Naive thymus-derived CD8-positive, alpha-beta T cell (primary cell): ENCODE measurements at regions not wholly inside any gene's neighbourhood (a gene's known extent, or its start where the extent isn't known, plus 50 kb on each side); places are given as distances from the start of the nearest gene placed in this dataset.

Source experiments
- ATAC-seq, 2 donors: fragments of 150-1000 bp; cut with Tn5 transposase in 1 of 2; sonication (Bioruptor Pico), chemical (Tn5 transposase) in 1 of 2; 1 replicate in 1 of 2; 2 replicates in 1 of 2; pipeline ENCODE4 v1.10.0; 2021; ENCODE audit warnings: mild to moderate bottlenecking in 2 of 2, moderate library complexity in 2 of 2
- POLR2A ChIA-PET: fragments of 350-600 bp; sonication (Branson Sonifier 250); formaldehyde crosslinking; loops from one replicate; lab custom pipeline; 2021; ENCODE audit warnings: antibody characterized with exemption; lab: Charles Lee
- DNase-seq, 10 donors: peaks; one replicate each; pipeline versions ENCODE4 v3.0.0 to v3.0.0-alpha.2; 2020 to 2022
- H3K27ac Mint-ChIP-seq, 10 donors: one replicate each; pipeline ENCODE4 v1.8.0; 2020 to 2022; ENCODE audit warnings: mild to moderate bottlenecking in 10 of 10, mixed read lengths in 10 of 10, moderate library complexity in 4 of 10, inconsistent platforms in 1 of 10
- H3K27me3 Mint-ChIP-seq, 5 donors: one replicate each; pipeline ENCODE4 v1.8.0; 2021 to 2022; ENCODE audit warnings: mixed read lengths in 5 of 5
- H3K36me3 Mint-ChIP-seq, 3 donors: one replicate each; pipeline ENCODE4 v1.8.0; 2020 to 2022; ENCODE audit warnings: mixed read lengths in 3 of 3, mild to moderate bottlenecking in 2 of 3, inconsistent platforms in 1 of 3
- H3K4me1 Mint-ChIP-seq, 4 donors: one replicate each; pipeline ENCODE4 v1.8.0; 2021 to 2022; ENCODE audit warnings: mixed read lengths in 4 of 4
- H3K4me3 Mint-ChIP-seq, 10 donors: one replicate each; pipeline ENCODE4 v1.8.0; 2020 to 2022; ENCODE audit warnings: mild to moderate bottlenecking in 10 of 10, mixed read lengths in 10 of 10, moderate library complexity in 6 of 10, inconsistent platforms in 1 of 10
- H3K9me3 Mint-ChIP-seq, 9 donors: one replicate each; pipeline ENCODE4 v1.8.0; 2020 to 2022; ENCODE audit warnings: mixed read lengths in 9 of 9, mild to moderate bottlenecking in 3 of 9, inconsistent platforms in 1 of 9, moderate library complexity in 1 of 9

GRCh38 chr17:17408236-17408794 lies 68.5 kb upstream of the MED9 start:
- Mint-ChIP-seq H3K4me1 (peaks cover 29 to 58% (median 54%) of the 10 kb centered on the region in 4 donors), H3K4me3 (no peak overlapping the region), H3K9me3 (no peaks in the 10 kb centered on the region), H3K27ac (peak overlapping the region in 6 of 10 donors; percentile 8 to 78 (median 29)), H3K36me3 (no peaks in the 10 kb centered on the region), H3K27me3 (no peaks in the 10 kb centered on the region)
- POLR2A ChIA-PET, result interaction anchor here (1.1 kb wide), 1 partner anchor 17 kb away, joined by 4 read pairs; no protein-coding TSS in a partner anchor
- DNase-seq (no peak), ATAC-seq (no peak)

GRCh38 chr17:17410357-17410756 lies 66.4 kb upstream of the MED9 start:
- H3K27me3 Mint-ChIP-seq, result no peaks in the 10 kb centered on the region
- H3K36me3 Mint-ChIP-seq, result no peaks in the 10 kb centered on the region
- no peak for DNase-seq
- no peak overlapping the region for H3K27ac Mint-ChIP-seq
- H3K4me1 Mint-ChIP-seq, result peaks cover 16 to 38% (median 36%) of the 10 kb centered on the region in 4 donors
- no peaks in the 10 kb centered on the region for H3K9me3 Mint-ChIP-seq
- ATAC-seq, result no peak
- H3K4me3 Mint-ChIP-seq, result no peak overlapping the region
- POLR2A ChIA-PET, result interaction anchor here (0.6 to 0.7 kb wide), 2 partner anchors 27 to 35 kb away, joined by 3 to 4 read pairs; no protein-coding TSS in a partner anchor

GRCh38 chr17:17411692-17412091 lies 65.1 kb upstream of the MED9 start:
- POLR2A ChIA-PET, result no interaction called here
- Mint-ChIP-seq H3K27me3 (no peaks in the 10 kb centered on the region), H3K4me3 (no peak overlapping the region), H3K4me1 (peaks cover 20 to 36% (median 34%) of the 10 kb centered on the region in 4 donors), H3K9me3 (no peaks in the 10 kb centered on the region), H3K27ac (peak overlapping the region in 2 of 10 donors; percentile 45 to 84), H3K36me3 (no peaks in the 10 kb centered on the region)
- ATAC-seq, result no peak
- no peak for DNase-seq

- Mint-ChIP-seq H3K9me3 (no peaks in the 10 kb centered on the region), H3K27ac (peak overlapping the region in 3 of 10 donors; percentile 45 to 57 (median 48)), H3K36me3 (no peaks in the 10 kb centered on the region), H3K4me3 (no peak overlapping the region), H3K4me1 (peaks cover 17 to 35% (median 34%) of the 10 kb centered on the region in 4 donors), H3K27me3 (no peaks in the 10 kb centered on the region)
- ATAC-seq (no peak), DNase-seq (no peak)
- POLR2A ChIA-PET, result interaction anchor here (0.6 to 1.4 kb wide), 2 partner anchors 21 to 550 kb away, joined by 4 to 5 read pairs; no protein-coding TSS in a partner anchor
Observed at GRCh38 chr17:17412326-17412725, 64.5 kb upstream of the MED9 start.

- ATAC-seq, result no peak
- Mint-ChIP-seq H3K27ac (no peak overlapping the region), H3K27me3 (no peaks in the 10 kb centered on the region), H3K36me3 (no peaks in the 10 kb centered on the region), H3K9me3 (no peaks in the 10 kb centered on the region), H3K4me3 (no peak overlapping the region), H3K4me1 (peaks cover 17 to 29% (median 27%) of the 10 kb centered on the region in 4 donors)
- no peak for DNase-seq
- POLR2A ChIA-PET, result interaction anchor here (1.4 kb wide), 1 partner anchor 21 kb away, joined by 5 read pairs; no protein-coding TSS in a partner anchor
Observed at GRCh38 chr17:17413215-17413792, 63.5 kb upstream of the MED9 start.

- Mint-ChIP-seq H3K27me3 (no peaks in the 10 kb centered on the region), H3K27ac (no peak overlapping the region), H3K9me3 (no peaks in the 10 kb centered on the region), H3K36me3 (no peaks in the 10 kb centered on the region), H3K4me3 (no peak overlapping the region), H3K4me1 (peaks cover 17 to 26% (median 24%) of the 10 kb centered on the region in 4 donors)
- POLR2A ChIA-PET, result interaction anchor here (1.4 kb wide), 1 partner anchor 22 kb away, joined by 5 read pairs; no protein-coding TSS in a partner anchor
- ATAC-seq (no peak), DNase-seq (no peak)
Observed at GRCh38 chr17:17413821-17414220, 63.0 kb upstream of the MED9 start.

- DNase-seq (no peak), ATAC-seq (no peak)
- peak overlapping the region in 1 of 10 donors; percentile 48 for H3K27ac Mint-ChIP-seq
- no peaks in the 10 kb centered on the region for H3K9me3 Mint-ChIP-seq
- POLR2A ChIA-PET, result no interaction called here
- peaks cover 17 to 24% (median 22%) of the 10 kb centered on the region in 4 donors for H3K4me1 Mint-ChIP-seq
- no peak overlapping the region for H3K4me3 Mint-ChIP-seq
- no peaks in the 10 kb centered on the region for H3K36me3 Mint-ChIP-seq
- no peaks in the 10 kb centered on the region for H3K27me3 Mint-ChIP-seq
Observed at GRCh38 chr17:17414341-17414805, 62.4 kb upstream of the MED9 start.

- H3K27me3 Mint-ChIP-seq, result no peaks in the 10 kb centered on the region
- no peak overlapping the region for H3K4me3 Mint-ChIP-seq
- H3K36me3 Mint-ChIP-seq, result no peaks in the 10 kb centered on the region
- POLR2A ChIA-PET, result no interaction called here
- no peaks in the 10 kb centered on the region for H3K9me3 Mint-ChIP-seq
- DNase-seq (no peak), ATAC-seq (no peak)
- peaks cover 15 to 22% (median 19%) of the 10 kb centered on the region in 4 donors for H3K4me1 Mint-ChIP-seq
- peak overlapping the region in 1 of 10 donors; percentile 43 for H3K27ac Mint-ChIP-seq
Observed at GRCh38 chr17:17415006-17415405, 61.8 kb upstream of the MED9 start.

- ATAC-seq (peak; percentile 52 to 72), DNase-seq (peak in 6 of 10 donors; percentile 9 to 58 (median 36))
- Mint-ChIP-seq H3K36me3 (no peaks in the 10 kb centered on the region), H3K4me1 (peaks cover 14 to 22% (median 18%) of the 10 kb centered on the region in 4 donors), H3K27me3 (no peaks in the 10 kb centered on the region), H3K27ac (peak overlapping the region in 6 of 10 donors; percentile 23 to 86 (median 72)), H3K9me3 (no peaks in the 10 kb centered on the region), H3K4me3 (peak overlapping the region in 3 of 10 donors; percentile 7 to 58 (median 34))
- POLR2A ChIA-PET, result interaction anchor here (0.7 to 1.7 kb wide), 5 partner anchors 9 to 80 kb away, joined by 3 to 7 read pairs (median 4); partner anchors contain the start of gene RASD1
Observed at GRCh38 chr17:17416007-17416399, 60.8 kb upstream of the MED9 start.

- POLR2A ChIA-PET, result interaction anchor here (0.7 to 1.7 kb wide), 8 partner anchors 9 to 80 kb away, joined by 3 to 7 read pairs (median 4); partner anchors contain the start of gene RASD1
- no peaks in the 10 kb centered on the region for H3K36me3 Mint-ChIP-seq
- ATAC-seq, result peak; percentile 77 to 91
Observed at GRCh38 chr17:17416400-17417360, 60.1 kb upstream of the MED9 start.

GRCh38 chr17:17417718-17418181 lies 59.0 kb upstream of the MED9 start:
- Mint-ChIP-seq H3K9me3 (no peaks in the 10 kb centered on the region), H3K27ac (peak overlapping the region in 2 of 10 donors; percentile 18 to 29), H3K36me3 (no peaks in the 10 kb centered on the region), H3K27me3 (no peaks in the 10 kb centered on the region), H3K4me1 (peaks cover 20 to 27% (median 21%) of the 10 kb centered on the region in 4 donors), H3K4me3 (no peak overlapping the region)
- POLR2A ChIA-PET, result interaction anchor here (0.6 to 1.7 kb wide), 4 partner anchors 9 to 1739 kb away, joined by 3 to 6 read pairs (median 4); no protein-coding TSS in a partner anchor
- ATAC-seq (no peak), DNase-seq (no peak)

More at GRCh38 chr17:17416400-17417360, 60.1 kb upstream of the MED9 start:
- H3K4me1 Mint-ChIP-seq, result peaks cover 15 to 24% (median 18%) of the 10 kb centered on the region in 4 donors
- peak overlapping the region in 4 of 10 donors; percentile 1 to 58 (median 22) for H3K4me3 Mint-ChIP-seq
- H3K9me3 Mint-ChIP-seq, result no peaks in the 10 kb centered on the region
- peak overlapping the region in 7 of 10 donors; percentile 23 to 86 (median 70) for H3K27ac Mint-ChIP-seq
- DNase-seq, result peak in 6 of 10 donors; percentile 5 to 72 (median 30)
- H3K27me3 Mint-ChIP-seq, result no peaks in the 10 kb centered on the region

- no peak for DNase-seq
- no peaks in the 10 kb centered on the region for H3K27me3 Mint-ChIP-seq
- no peak overlapping the region for H3K27ac Mint-ChIP-seq
- H3K9me3 Mint-ChIP-seq, result peaks cover 0 to 3% (median 0%) of the 10 kb centered on the region in 9 donors
- ATAC-seq, result no peak
- no peak overlapping the region for H3K4me3 Mint-ChIP-seq
- H3K36me3 Mint-ChIP-seq, result no peaks in the 10 kb centered on the region
- POLR2A ChIA-PET, result interaction anchor here (1.9 kb wide), 1 partner anchor 15 kb away, joined by 4 read pairs; no protein-coding TSS in a partner anchor
- peaks cover 16 to 27% (median 21%) of the 10 kb centered on the region in 4 donors for H3K4me1 Mint-ChIP-seq
Observed at GRCh38 chr17:17419166-17419565, 57.6 kb upstream of the MED9 start.
